Heart left ventricle (tissue), 13 donors: ENCODE measurements at regions not wholly inside any gene's neighbourhood (a gene's known extent, or its start where the extent isn't known, plus 50 kb on each side); places are given as distances from the start of the nearest gene placed in this dataset.

Source experiments
- CTCF ChIP-seq, 12 donors: fragments of 200-600 bp; sonication (generic) in 4 of 12; IDR thresholded peaks; one replicate each; pipeline versions ENCODE4 v1.5.0 to v1.8.0; 2018 to 2022; ENCODE audit warnings: antibody characterized with exemption in 12 of 12, mild to moderate bottlenecking in 5 of 12
- POLR2A ChIP-seq, 2 donors: fragments of 450-650 bp; IDR thresholded peaks; one replicate each; pipeline ENCODE4 v1.6.1; 2017; ENCODE audit warnings: antibody characterized with exemption in 2 of 2, mild to moderate bottlenecking in 2 of 2, moderate library complexity in 2 of 2
- donor health status: ischemic (EF 13 %, LVEDD 7.1; RV severe dilation, severe dysfunction).
- donor health status: DM: no; HTN: yes; CAD: no.
- donor health status: DM: no; HTN: no; CAD: no.
- donor health status: ischemic (EF 25% LVEDD 6.9; RV normal size, moderate dysfunction).
- donor health status: ischemic (EF 25% LVEDD 5.7; RV mildly dilated, moderate dysfunction).
- donor health status: ischemic (EF 35%, LVEDD 5.7; RV mildly dilated, moderate dysfunction).
- donor health status: nonischemic (EF 11% LVEDD 7.7; RV severe dilation, severe dysfunction).
- donor health status: DM: yes; HTN: yes; CAD: no.
- donor health status: PGD.
- donor health status: ischemic (EF 29% LVEDD 5.4; RV normal size, mild dysfunction).
- donor health status: nonischemic (EF 23%, LVEDD 6.1; RV moderate dilation, normal function).

GRCh38 chr9:4430432-4431261 lies 59.6 kb upstream of the SLC1A1 start:
- TF ChIP-seq CTCF (IDR thresholded peaks at IDR 0.05) (no peak), POLR2A (IDR thresholded peaks at IDR 0.05) (no peak)
